Loucy (cell line): ENCODE measurements at regions not wholly inside any gene's neighbourhood (a gene's known extent, or its start where the extent isn't known, plus 50 kb on each side); places are given as distances from the start of the nearest gene placed in this dataset.

ENCODE experiments used
- H2AFZ ChIP-seq: fragments of 200-600 bp; sonication (generic); 2 replicates; pipeline ENCODE4 v1.6.0; 2016; ENCODE audit warnings: antibody characterized with exemption, mild to moderate bottlenecking, low read length, moderate library complexity
- H3F3A ChIP-seq: fragments of 200-600 bp; 2 replicates; pipeline ENCODE4 v1.6.0; 2016; ENCODE audit warnings: antibody characterized with exemption, low read depth, mild to moderate bottlenecking
- H3K27me3 ChIP-seq: fragments of 200-600 bp; sonication (generic); 2 replicates; pipeline ENCODE4 v1.6.1; 2014; ENCODE audit warnings: low read length, mild to moderate bottlenecking; ENCODE audit not compliant: insufficient read depth, poor library complexity, severe bottlenecking
- H3K36me3 ChIP-seq: fragments of 200-600 bp; sonication (generic); 2 replicates; pipeline ENCODE4 v1.6.1; 2016; ENCODE audit warnings: low read length; ENCODE audit not compliant: insufficient read depth
- H3K4me1 ChIP-seq: fragments of 200-600 bp; sonication (generic); 2 replicates; pipeline ENCODE4 v1.5.1; 2014; ENCODE audit warnings: low read length, mild to moderate bottlenecking; ENCODE audit not compliant: insufficient read depth, poor library complexity, severe bottlenecking
- H3K4me2 ChIP-seq: fragments of 200-600 bp; sonication (generic); 2 replicates; pipeline ENCODE4 v1.6.0; 2014; ENCODE audit warnings: antibody characterized with exemption, low read length, low read depth, mild to moderate bottlenecking; ENCODE audit not compliant: poor library complexity, severe bottlenecking
- H3K4me3 ChIP-seq: fragments of 200-600 bp; sonication (generic); 2 replicates; pipeline ENCODE4 v1.5.1; 2014; ENCODE audit warnings: low read length, mild to moderate bottlenecking, mixed read lengths; ENCODE audit not compliant: poor library complexity, severe bottlenecking
- H3K79me2 ChIP-seq: fragments of 200-600 bp; sonication (generic); 2 replicates; pipeline ENCODE4 v1.6.1; 2014; ENCODE audit warnings: low read length; ENCODE audit not compliant: insufficient read depth
- H3K9ac ChIP-seq: fragments of 200-600 bp; sonication (generic); 2 replicates; pipeline ENCODE4 v1.6.0; 2014; ENCODE audit warnings: mild to moderate bottlenecking, low read depth, low read length, moderate library complexity; ENCODE audit not compliant: poor library complexity, severe bottlenecking
- H3K9me2 ChIP-seq: fragments of 200-600 bp; sonication (generic); replicated peaks from 2 replicates; pipeline ENCODE4 v1.6.1; 2016; ENCODE audit warnings: low read depth, low read length, mixed read lengths
- H3K9me3 ChIP-seq: fragments of 200-600 bp; sonication (generic); 2 replicates; pipeline ENCODE4 v1.6.1; 2014; ENCODE audit warnings: mild to moderate bottlenecking, antibody characterized with exemption, low read length, low read depth; ENCODE audit not compliant: insufficient read depth
- H4K20me1 ChIP-seq: fragments of 200-600 bp; sonication (generic); 2 replicates; pipeline ENCODE4 v1.6.0; 2014; ENCODE audit warnings: antibody characterized with exemption, low read length, mild to moderate bottlenecking; ENCODE audit not compliant: insufficient read depth, poor library complexity, severe bottlenecking
- CTCF ChIP-seq: fragments of 200-600 bp; sonication (generic); conservative IDR thresholded peaks from 2 replicates; pipeline ENCODE4 v1.5.1; 2014; ENCODE audit warnings: mild to moderate bottlenecking, antibody characterized with exemption, low read length
- EZH2phosphoT487 ChIP-seq: fragments of 200-600 bp; IDR thresholded peaks from 2 replicates; pipeline ENCODE4 v1.6.1; 2018; ENCODE audit warnings: antibody characterized with exemption, mild to moderate bottlenecking, moderate library complexity, borderline replicate concordance

GRCh38 chr15:91461377-91461776, 361.3 kb downstream of the SV2B start:
- H4K20me1 ChIP-seq = no peaks in the 10 kb centered on the region
- TF ChIP-seq CTCF (no peak), EZH2phosphoT487 (no peak)
- no peaks in the 10 kb centered on the region for H3K36me3 ChIP-seq
- no peaks in the 10 kb centered on the region for H3K4me1 ChIP-seq
- no peaks in the 10 kb centered on the region for H3K9me2 ChIP-seq
- no peak overlapping the region for H2AFZ ChIP-seq
- no peaks in the 10 kb centered on the region for H3F3A ChIP-seq
- no peak overlapping the region for H3K4me3 ChIP-seq
- no peaks in the 10 kb centered on the region for H3K79me2 ChIP-seq
- no peak overlapping the region for H3K4me2 ChIP-seq
- no peaks in the 10 kb centered on the region for H3K9me3 ChIP-seq
- no peak overlapping the region for H3K9ac ChIP-seq
- no peaks in the 10 kb centered on the region for H3K27me3 ChIP-seq

GRCh38 chr15:91465086-91465485, 365.0 kb downstream of the SV2B start:
- Histone ChIP-seq H3K79me2 (no peaks in the 10 kb centered on the region), H3K4me3 (no peak overlapping the region), H3K9me2 (no peaks in the 10 kb centered on the region), H3K9ac (no peak overlapping the region), H3K4me2 (no peak overlapping the region), H2AFZ (no peak overlapping the region), H3K9me3 (no peaks in the 10 kb centered on the region), H3K36me3 (no peaks in the 10 kb centered on the region), H3K4me1 (no peaks in the 10 kb centered on the region), H4K20me1 (no peaks in the 10 kb centered on the region), H3K27me3 (no peaks in the 10 kb centered on the region), H3F3A (no peaks in the 10 kb centered on the region)
- no peak for TF ChIP-seq EZH2phosphoT487

GRCh38 chr15:91465696-91466095, 365.6 kb downstream of the SV2B start:
- H2AFZ ChIP-seq = no peak overlapping the region
- no peaks in the 10 kb centered on the region for H3K4me1 ChIP-seq
- no peaks in the 10 kb centered on the region for H3K9me3 ChIP-seq
- no peaks in the 10 kb centered on the region for H3K79me2 ChIP-seq
- H3K9me2 ChIP-seq = no peaks in the 10 kb centered on the region
- H3K4me2 ChIP-seq = no peak overlapping the region
- TF ChIP-seq CTCF (no peak), EZH2phosphoT487 (no peak)
- no peaks in the 10 kb centered on the region for H3K27me3 ChIP-seq
- H3K4me3 ChIP-seq = no peak overlapping the region
- H3F3A ChIP-seq = no peaks in the 10 kb centered on the region
- no peaks in the 10 kb centered on the region for H3K36me3 ChIP-seq
- H3K9ac ChIP-seq = no peak overlapping the region
- H4K20me1 ChIP-seq = no peaks in the 10 kb centered on the region

GRCh38 chr15:91468871-91469580, 369.0 kb downstream of the SV2B start:
- TF ChIP-seq EZH2phosphoT487 (no peak), CTCF (no peak)
- Histone ChIP-seq H2AFZ (no peak overlapping the region), H3K9me3 (no peaks in the 10 kb centered on the region)

More at GRCh38 chr15:91468871-91469580, 369.0 kb downstream of the SV2B start:
- Histone ChIP-seq H3K4me1 (peaks cover 16% of the 10 kb centered on the region), H3K9ac (no peak overlapping the region), H3K27me3 (no peaks in the 10 kb centered on the region), H3K4me2 (no peak overlapping the region), H3K4me3 (no peak overlapping the region), H4K20me1 (no peaks in the 10 kb centered on the region), H3F3A (no peaks in the 10 kb centered on the region), H3K79me2 (no peaks in the 10 kb centered on the region), H3K36me3 (no peaks in the 10 kb centered on the region), H3K9me2 (no peaks in the 10 kb centered on the region)
